ENCODE measurements at regions not wholly inside any gene's neighbourhood (a gene's known extent, or its start where the extent isn't known, plus 50 kb on each side); places are given as distances from the start of the nearest gene placed in this dataset.

- DNase-seq (no peak), ATAC-seq (no peak)
- intact Hi-C loops (cut with DNase I, micrococcal nuclease): no loop called here
Measured at GRCh38 chr2:196368546-196369225, 197.3 kb upstream of the STK17B start.

- DNase-seq: no peak
- ATAC-seq: no peak
- intact Hi-C loops (cut with DNase I, micrococcal nuclease): no loop called here
Measured at GRCh38 chr2:196369967-196370366, 198.6 kb upstream of the STK17B start.

- DNase-seq: no peak
- intact Hi-C loops (cut with DNase I, micrococcal nuclease): no loop called here
- no peak for ATAC-seq
Measured at GRCh38 chr2:196370381-196370780, 199.0 kb upstream of the STK17B start.

GRCh38 chr2:196372276-196372809 is 201.0 kb upstream of the STK17B start:
- no peak for DNase-seq
- ATAC-seq: no peak
- intact Hi-C loops (cut with DNase I, micrococcal nuclease): no loop called here

GRCh38 chr2:196372811-196373664 is 201.7 kb upstream of the STK17B start:
- intact Hi-C loops (cut with DNase I, micrococcal nuclease): no loop called here
- DNase-seq (peak in 1 of 2 donors; percentile 11), ATAC-seq (peak; percentile 95)

GRCh38 chr2:196376984-196377877 is 205.9 kb upstream of the STK17B start:
- intact Hi-C loops (cut with DNase I, micrococcal nuclease): no loop called here
- ATAC-seq: no peak
- no peak for DNase-seq

GRCh38 chr2:196379600-196379999 is 208.2 kb upstream of the STK17B start:
- intact Hi-C loops (cut with DNase I, micrococcal nuclease): no loop called here
- DNase-seq (no peak), ATAC-seq (peak; percentile 82)

- ATAC-seq: peak; percentile 93
- intact Hi-C loops (cut with DNase I, micrococcal nuclease): no loop called here
- no peak for DNase-seq
Measured at GRCh38 chr2:196380098-196380497, 208.7 kb upstream of the STK17B start.

- intact Hi-C loops (cut with DNase I, micrococcal nuclease): no loop called here
- ATAC-seq: peak; percentile 60
- no peak for DNase-seq
Measured at GRCh38 chr2:196380575-196380974, 209.2 kb upstream of the STK17B start.

GRCh38 chr2:196381464-196381863 is 210.1 kb upstream of the STK17B start:
- no peak for ATAC-seq
- intact Hi-C loops (cut with DNase I, micrococcal nuclease): no loop called here
- no peak for DNase-seq

- ATAC-seq (no peak), DNase-seq (no peak)
- intact Hi-C loops (cut with DNase I, micrococcal nuclease): no loop called here
Measured at GRCh38 chr2:196383799-196384198, 212.4 kb upstream of the STK17B start.

GRCh38 chr2:196384729-196385128 is 213.4 kb upstream of the STK17B start:
- no peak for ATAC-seq
- DNase-seq: no peak
- intact Hi-C loops (cut with DNase I, micrococcal nuclease): no loop called here

- no peak for DNase-seq
- ATAC-seq: no peak
- intact Hi-C loops (cut with DNase I, micrococcal nuclease): no loop called here
Measured at GRCh38 chr2:196389670-196390069, 218.3 kb upstream of the STK17B start.

GRCh38 chr2:196390243-196391148 is 219.1 kb upstream of the STK17B start:
- intact Hi-C loops (cut with DNase I, micrococcal nuclease): no loop called here

GRCh38 chr2:196391149-196391479 is 219.7 kb upstream of the STK17B start:
- ATAC-seq (no peak), DNase-seq (no peak)
- intact Hi-C loops (cut with DNase I, micrococcal nuclease): no loop called here

More at GRCh38 chr2:196390243-196391148, 219.1 kb upstream of the STK17B start:
- no peak for DNase-seq
- no peak for ATAC-seq

- intact Hi-C loops (cut with DNase I, micrococcal nuclease): no loop called here
- DNase-seq: no peak
Measured at GRCh38 chr2:196399096-196399495, 227.7 kb upstream of the STK17B start.

GRCh38 chr2:196399722-196400691 is 228.6 kb upstream of the STK17B start:
- DNase-seq: no peak
- intact Hi-C loops (cut with DNase I, micrococcal nuclease): no loop called here
- no peak for ATAC-seq

More at GRCh38 chr2:196399096-196399495, 227.7 kb upstream of the STK17B start:
- ATAC-seq: no peak

Measured in left colon (tissue), 2 donors.